DMS53 treated with DMSO at 0.1 percent for 48 hours (cell line): ENCODE measurements at regions not wholly inside any gene's neighbourhood (a gene's known extent, or its start where the extent isn't known, plus 50 kb on each side); places are given as distances from the start of the nearest gene placed in this dataset.

Experiments used
- DNase-seq: peaks from one replicate; lab custom pipeline; 2025; ENCODE audit not compliant: unreplicated experiment; lab: John Stamatoyannopoulos, UW

- no peak for DNase-seq
These were observed 226.8 kb upstream of the LNX1 start for GRCh38 chr4:53818104-53818503.

DNA sequence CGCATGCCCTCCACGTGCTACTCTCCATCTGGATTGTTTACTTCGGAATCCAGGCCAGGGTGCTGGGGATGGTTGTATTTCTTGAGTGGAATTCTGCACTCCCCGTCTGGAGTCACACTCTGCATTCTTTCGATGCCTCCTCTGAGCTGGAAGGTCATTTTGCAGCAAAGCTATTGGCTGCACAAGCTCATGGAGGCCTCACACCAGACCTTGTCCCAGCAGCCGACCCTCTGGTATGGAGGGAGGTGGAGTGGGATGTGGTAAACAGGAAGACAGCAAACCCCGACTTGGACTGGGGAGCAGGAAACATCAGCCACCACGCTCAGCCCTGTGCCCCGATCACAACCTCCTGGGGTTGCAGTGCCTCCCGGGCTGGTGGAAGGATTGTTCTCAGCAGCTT, 225.3 kb upstream of the LNX1 start:
- DNase-seq = no peak

DNA sequence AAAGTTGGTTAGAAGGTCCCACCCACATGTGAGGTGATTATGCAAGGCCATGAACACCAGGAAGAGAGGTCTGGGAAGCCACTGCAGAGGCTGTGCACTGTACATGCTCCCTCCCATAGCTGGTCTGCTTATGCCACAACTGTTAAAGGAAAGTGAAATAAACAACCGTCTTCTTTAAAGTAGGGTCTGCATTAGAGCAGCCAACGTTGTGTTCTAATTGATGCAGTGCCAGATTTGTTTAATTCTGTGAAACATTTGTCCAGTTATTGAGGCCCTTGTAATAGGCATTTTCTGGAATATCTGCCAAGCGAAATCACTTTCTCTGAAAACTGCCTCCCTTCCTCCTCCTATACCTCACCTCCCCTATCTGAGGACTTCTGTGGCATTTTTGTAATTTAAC, 224.0 kb upstream of the LNX1 start:
- DNase-seq = no peak

DNA sequence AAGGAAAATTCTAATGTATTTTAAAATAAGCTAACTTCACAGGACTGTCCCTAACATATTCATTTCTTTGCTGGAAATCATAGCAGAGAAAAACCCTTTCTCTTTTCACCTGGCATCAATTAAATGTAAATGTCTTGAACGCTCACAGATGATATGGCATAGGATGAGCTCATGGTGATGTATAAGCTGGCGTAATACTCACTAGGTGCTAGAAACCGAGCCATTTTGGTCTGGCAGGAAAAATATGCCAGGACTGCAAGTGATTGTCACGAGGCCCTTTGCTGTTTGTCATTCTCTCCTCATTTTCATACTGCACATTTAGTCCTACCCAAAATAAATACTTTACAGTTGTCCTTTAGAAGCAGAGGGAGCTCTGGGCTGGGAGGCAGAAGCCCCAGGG, 222.7 kb upstream of the LNX1 start:
- DNase-seq = no peak

DNA sequence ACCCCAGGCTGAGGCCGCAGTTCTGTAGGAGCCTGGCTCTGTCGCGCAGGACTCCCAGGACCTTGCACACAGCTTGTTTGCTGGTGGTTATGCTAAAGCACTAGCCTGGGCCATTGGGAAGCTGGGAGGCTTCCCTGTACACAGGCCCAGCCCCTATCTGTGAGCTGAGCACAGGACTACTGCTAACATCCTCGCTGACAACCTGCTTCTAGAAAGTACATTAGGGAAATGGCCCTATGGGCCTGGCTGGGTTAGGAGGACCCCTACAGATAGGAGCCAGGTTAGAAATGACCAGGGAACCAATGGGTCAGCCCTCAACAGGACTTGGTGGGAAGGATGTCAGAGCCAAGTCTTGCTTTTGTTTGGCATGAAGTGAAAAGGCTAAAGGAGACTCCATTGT, 219.4 kb upstream of the LNX1 start:
- no peak for DNase-seq

DNA sequence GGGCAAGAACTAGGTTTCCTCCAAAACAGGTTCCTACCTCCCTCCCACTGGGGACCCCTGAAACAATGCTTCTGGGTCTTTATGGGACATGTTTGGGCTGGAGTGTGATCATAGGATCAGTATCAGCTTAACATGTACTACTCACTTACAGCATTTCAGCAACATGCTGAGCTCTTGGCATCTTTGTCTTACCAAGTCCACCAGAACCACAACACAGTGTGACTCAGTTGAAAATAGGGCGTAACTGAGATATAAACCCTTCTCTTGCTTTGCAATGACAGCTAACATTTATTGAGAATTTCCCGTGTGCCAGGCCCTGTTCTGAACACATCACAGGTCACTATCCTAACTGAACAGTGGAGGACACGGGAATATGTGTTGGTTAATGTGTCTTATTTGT, 218.5 kb upstream of the LNX1 start:
- no peak for DNase-seq

GRCh38 chr4:53805291-53805690, 214.0 kb upstream of the LNX1 start:
- no peak for DNase-seq

DNA sequence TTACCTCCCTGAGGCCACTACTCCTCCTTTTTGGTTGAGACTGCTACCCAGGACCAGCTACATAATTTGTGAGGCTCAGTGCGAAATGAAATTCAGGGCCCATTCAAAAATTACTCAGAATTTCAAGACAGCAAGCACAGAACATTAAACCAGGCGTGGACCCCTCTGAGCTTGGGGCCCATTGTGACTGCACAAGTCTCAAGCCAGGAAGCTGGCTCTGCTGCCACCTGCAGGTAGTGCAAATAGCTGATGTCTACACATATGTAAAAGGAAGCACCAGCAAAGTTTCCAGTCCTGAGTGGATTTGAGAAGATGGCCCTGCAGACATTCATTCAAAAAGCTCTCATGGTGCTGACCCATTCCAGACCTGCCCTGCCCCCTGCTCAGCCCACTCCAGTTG, 213.4 kb upstream of the LNX1 start:
- DNase-seq = peak; percentile 38

- no peak for DNase-seq
These were observed 211.2 kb upstream of the LNX1 start for GRCh38 chr4:53802500-53802899.

DNA sequence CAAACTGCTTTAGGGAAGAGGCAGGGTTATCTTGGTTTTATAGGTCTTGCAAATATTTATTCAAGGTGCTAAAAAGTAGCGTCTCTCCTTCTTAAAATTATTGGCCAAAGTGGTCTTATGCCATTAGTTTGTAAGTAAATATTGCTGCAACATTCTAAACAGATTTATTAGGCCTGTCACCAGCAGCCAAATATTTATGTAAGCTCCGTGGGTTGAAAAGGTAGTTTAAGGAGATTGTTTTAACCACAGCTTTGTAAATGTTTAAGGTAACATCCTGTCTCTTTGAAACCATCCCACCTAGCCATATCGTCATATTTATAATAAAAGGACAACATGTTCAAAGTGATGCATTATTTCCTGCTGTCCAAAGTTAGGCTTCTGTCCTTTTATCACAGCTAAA, 210.1 kb upstream of the LNX1 start:
- DNase-seq = no peak

DNA sequence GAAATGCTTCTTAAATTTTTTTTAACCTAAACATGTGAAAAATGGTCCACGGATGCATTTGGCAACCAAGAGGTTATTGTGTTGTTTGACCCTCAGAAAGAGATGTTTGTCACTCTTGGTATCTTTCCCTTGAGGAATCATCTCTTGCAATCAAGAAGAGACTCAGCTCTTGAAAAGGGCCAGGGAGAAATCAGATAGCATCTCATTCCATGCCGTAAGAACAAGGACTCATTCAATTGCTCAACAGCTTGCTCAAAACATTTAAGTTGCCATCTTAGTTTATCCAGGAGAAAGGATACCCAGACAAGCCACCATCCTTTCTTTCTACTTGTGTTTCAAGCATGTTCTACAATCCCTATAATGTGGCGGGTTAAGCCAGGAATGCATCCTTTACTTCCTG, 209.5 kb upstream of the LNX1 start:
- no peak for DNase-seq

DNA sequence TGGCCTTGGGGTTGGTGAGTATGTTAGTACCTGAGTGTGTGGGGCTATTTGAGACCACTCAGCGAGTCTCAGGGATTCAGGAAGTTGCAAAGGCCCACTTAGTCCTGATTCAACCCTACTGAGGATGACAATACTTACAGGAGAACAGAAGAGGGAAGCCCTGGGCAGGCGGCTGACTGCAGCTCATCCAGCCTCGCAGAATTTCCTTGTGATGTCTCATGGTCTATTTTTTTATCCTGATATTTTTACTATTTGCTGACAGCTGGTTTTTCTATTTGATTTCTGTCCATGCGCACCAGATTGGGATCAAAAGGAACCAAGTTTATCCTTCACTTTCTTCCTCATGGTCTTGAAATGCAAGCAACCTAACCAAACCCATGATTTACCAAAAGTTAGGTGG, 201.8 kb upstream of the LNX1 start:
- DNase-seq = no peak

GRCh38 chr4:53790286-53790685, 199.0 kb upstream of the LNX1 start:
- DNase-seq = no peak

DNA sequence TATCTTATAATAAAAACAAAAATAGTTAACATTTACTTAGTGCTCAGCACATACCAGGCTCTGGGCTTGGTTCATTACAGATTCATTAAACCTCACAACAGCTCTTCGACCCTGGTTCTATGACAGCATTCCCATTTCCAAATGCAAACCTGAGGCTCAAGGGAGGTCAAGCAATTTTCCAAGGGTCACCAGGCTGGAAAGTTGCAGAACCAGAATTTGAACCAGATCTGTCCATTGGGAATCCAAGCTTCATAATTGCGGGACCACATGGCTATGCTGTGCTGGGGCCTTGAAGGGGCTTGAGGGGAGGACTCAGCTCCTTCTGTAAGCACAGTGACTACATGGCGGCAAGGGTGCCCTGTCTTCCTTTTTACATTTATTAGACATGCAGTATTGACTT, 197.3 kb upstream of the LNX1 start:
- no peak for DNase-seq

GRCh38 chr4:53788011-53788410, 196.7 kb upstream of the LNX1 start:
- no peak for DNase-seq

DNA sequence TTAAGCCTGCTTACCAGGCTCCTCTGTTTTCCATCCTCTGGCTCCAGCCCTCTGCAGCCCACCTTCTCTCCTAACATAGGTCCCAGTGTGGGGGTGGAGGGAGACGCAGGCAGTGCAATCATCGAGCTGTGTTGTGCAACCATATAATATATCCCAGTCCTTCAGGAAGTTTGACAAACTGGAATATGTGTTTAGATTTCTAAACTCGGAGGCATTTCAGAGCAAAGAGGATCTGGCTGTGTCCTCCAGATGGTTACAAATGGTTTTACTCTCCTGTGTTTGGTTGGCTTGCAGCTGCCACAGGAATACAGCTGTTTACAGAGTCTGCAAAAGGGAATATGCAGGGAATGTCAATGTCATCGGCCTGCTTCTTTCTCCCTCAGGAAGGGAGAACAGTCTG, 195.3 kb upstream of the LNX1 start:
- DNase-seq = no peak

GRCh38 chr4:53785996-53786395, 194.7 kb upstream of the LNX1 start:
- DNase-seq = no peak

DNA sequence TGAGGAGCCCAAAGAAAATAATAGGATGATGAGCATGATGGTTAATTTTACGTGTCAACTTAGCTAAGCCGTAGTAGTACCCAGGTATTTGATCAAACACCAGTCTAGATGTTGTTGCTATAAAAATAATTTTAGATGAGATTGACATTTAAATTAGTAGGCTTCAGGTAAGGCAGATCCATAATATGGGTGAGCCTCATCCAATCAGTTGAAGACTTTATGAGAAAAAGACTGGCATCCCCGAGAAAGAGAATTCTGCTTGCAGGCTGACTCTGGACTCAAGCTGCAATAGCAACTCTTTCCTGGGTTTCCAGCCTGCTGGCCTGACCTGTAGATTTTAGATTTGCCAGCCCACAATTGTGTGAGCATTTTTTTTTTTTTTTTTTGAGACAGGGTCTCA, 192.8 kb upstream of the LNX1 start:
- DNase-seq = no peak

DNA sequence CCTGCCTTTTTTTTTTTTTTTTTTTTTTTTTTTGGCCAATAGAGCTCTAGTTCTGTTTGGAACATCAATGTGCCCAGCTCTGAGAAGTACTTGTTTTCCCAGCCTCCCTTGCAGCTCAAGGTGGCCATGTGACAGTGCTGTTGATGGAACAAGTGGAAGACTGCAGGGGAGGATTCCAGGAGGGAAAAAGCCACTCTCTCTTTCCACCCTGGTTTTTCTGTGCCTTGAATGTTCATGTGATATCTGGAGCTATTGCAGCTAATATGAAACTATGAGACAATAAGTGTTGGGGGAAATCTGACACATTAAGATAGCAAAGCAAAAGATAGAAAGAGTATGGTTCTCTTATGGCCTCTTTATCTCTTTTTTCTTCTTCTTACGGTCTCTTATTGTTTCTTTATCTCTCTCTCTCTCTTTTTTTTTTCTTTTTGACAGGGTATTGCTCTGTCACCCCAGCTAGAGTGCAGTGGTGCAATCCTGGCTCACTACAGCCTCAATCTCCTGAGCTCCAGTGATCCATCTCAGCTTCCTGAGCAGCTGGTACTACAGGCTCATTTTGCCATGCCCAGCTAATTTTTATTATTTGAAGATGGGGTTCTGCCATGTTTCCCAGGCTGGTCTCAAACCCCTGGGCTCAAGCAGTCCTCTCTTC, 192.0 kb upstream of the LNX1 start:
- no peak for DNase-seq

DNA sequence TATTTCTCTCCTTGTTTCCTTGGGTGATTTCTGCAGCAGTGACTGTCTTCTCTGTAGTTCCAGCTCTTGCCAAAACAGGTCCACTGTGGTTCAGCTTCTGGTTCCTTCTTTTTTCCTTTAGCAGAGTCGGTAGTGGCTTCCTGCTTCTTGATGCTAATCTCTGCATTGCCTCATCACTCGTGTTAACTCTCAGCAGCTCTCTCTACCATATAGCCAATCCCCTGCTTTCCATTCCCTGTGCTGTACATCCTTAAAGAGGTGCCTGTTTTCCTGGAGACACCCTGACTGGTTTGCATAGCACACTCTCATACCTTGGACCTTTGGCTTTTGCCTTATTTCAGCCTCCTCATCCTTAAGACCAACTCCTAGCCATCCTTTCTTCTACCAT, 191.2 kb upstream of the LNX1 start:
- no peak for DNase-seq

- peak; percentile 62 for DNase-seq
These were observed 190.6 kb upstream of the LNX1 start for GRCh38 chr4:53781629-53782457.

- DNase-seq = no peak
These were observed 189.6 kb upstream of the LNX1 start for GRCh38 chr4:53780736-53781400.
